Testis (tissue), 2 donors: ENCODE measurements at regions not wholly inside any gene's neighbourhood (a gene's known extent, or its start where the extent isn't known, plus 50 kb on each side); places are given as distances from the start of the nearest gene placed in this dataset.

Source experiments
- CTCF ChIP-seq, 3 experiments: fragments of 450-650 bp in 2 of 3; fragments of 200-600 bp in 1 of 3; sonication (generic) in 1 of 3; IDR thresholded peaks; one replicate each; pipeline ENCODE4 v1.5.1; 2016 to 2019; ENCODE audit warnings: antibody characterized with exemption in 3 of 3, mild to moderate bottlenecking in 2 of 3, moderate library complexity in 1 of 3
- POLR2A ChIP-seq: fragments of 450-650 bp; IDR thresholded peaks from one replicate; pipeline ENCODE4 v1.6.1; 2017; ENCODE audit warnings: antibody characterized with exemption, mild to moderate bottlenecking, moderate library complexity

- TF ChIP-seq POLR2A (no peak), CTCF (IDR thresholded peaks at IDR 0.05) (no peak)
Observed at GRCh38 chr7:155222061-155222460, 75.6 kb upstream of the INSIG1 start.
